GM12864 (cell line): ENCODE measurements at regions not wholly inside any gene's neighbourhood (a gene's known extent, or its start where the extent isn't known, plus 50 kb on each side); places are given as distances from the start of the nearest gene placed in this dataset.
A peak's percentile ranks its signal among the peaks of the same experiment; 100 is the strongest.

ENCODE experiments used
- DNase-seq: peaks from one replicate; pipeline ENCODE4 v3.0.0-alpha.2; 2011; ENCODE audit warnings: low read depth
- H3K4me3 ChIP-seq: 2 replicates; pipeline ENCODE4 v1.5.1; 2011; ENCODE audit warnings: mild to moderate bottlenecking, low read depth, low read length, control low read depth
- TF ChIP-seq, protein P1 (sequence below): IDR thresholded peaks from 2 replicates; pipeline ENCODE4 v1.5.1; 2011; ENCODE audit warnings: low read depth, mild to moderate bottlenecking, moderate library complexity, low read length, control low read depth, inconsistent platforms; ENCODE audit errors: missing control alignments

GRCh38 chr4:112801341-112801740 lies 164.4 kb downstream of the LARP7 start:
- DNase-seq = no peak
- TF ChIP-seq, protein P1, sequence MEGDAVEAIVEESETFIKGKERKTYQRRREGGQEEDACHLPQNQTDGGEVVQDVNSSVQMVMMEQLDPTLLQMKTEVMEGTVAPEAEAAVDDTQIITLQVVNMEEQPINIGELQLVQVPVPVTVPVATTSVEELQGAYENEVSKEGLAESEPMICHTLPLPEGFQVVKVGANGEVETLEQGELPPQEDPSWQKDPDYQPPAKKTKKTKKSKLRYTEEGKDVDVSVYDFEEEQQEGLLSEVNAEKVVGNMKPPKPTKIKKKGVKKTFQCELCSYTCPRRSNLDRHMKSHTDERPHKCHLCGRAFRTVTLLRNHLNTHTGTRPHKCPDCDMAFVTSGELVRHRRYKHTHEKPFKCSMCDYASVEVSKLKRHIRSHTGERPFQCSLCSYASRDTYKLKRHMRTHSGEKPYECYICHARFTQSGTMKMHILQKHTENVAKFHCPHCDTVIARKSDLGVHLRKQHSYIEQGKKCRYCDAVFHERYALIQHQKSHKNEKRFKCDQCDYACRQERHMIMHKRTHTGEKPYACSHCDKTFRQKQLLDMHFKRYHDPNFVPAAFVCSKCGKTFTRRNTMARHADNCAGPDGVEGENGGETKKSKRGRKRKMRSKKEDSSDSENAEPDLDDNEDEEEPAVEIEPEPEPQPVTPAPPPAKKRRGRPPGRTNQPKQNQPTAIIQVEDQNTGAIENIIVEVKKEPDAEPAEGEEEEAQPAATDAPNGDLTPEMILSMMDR = no peak
- H3K4me3 ChIP-seq = no peak overlapping the region

DNA sequence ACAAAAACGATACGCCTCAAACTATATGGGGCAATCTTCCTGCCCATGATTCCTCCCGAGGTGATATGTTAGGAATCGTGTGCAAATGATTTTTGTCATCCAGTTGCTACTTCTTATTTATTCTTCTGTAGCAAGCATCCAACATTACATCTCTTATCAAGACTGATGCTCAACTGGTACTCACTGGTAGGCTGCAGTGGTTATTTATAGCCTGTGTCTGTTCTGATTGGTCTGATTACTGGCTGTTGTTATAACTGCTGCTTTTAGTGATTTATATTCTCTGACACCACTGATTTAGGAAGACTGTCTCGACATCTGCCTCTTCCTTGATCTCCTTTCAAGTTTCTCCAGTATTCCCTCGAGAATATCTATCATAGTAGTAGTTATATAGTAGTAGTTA lies 165.8 kb downstream of the LARP7 start:
- H3K4me3 ChIP-seq = no peak overlapping the region
- TF ChIP-seq, protein P1 = no peak
- DNase-seq = no peak

- TF ChIP-seq, protein P1 = no peak
- no peak overlapping the region for H3K4me3 ChIP-seq
- DNase-seq = no peak
These were observed 170.1 kb downstream of the LARP7 start for GRCh38 chr4:112807083-112807482.

GRCh38 chr4:112808001-112808400 lies 171.1 kb downstream of the LARP7 start:
- TF ChIP-seq, protein P1 = no peak
- H3K4me3 ChIP-seq = no peak overlapping the region
- no peak for DNase-seq

DNA sequence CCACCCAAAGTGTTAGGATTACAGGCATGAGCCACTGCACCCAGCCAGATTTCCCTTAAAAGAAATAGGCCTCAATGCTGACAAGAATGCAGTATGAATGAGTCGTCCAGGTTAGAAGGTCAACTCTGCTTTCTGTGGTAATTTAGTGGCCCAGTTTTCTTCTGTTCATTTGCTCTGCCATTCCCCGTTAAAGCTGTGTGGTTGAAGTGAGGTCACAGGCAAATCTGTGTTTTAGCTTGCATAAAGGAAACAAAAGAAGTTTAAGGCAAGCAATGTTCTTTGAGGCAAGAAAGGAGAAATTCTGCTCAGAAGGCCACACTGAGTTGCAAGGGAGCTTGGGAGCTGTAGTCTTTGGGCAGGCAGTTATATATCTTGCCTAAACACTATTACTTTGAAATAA lies 176.8 kb downstream of the LARP7 start:
- no peak for DNase-seq
- H3K4me3 ChIP-seq = no peak overlapping the region
- TF ChIP-seq, protein P1 = no peak

GRCh38 chr4:112817933-112818593 lies 181.1 kb downstream of the LARP7 start:
- DNase-seq = peak; percentile 48
- TF ChIP-seq, protein P1 = no peak
- H3K4me3 ChIP-seq = peak overlapping the region; percentile 74

- no peak for DNase-seq
- TF ChIP-seq, protein P1 = no peak
- H3K4me3 ChIP-seq = peak overlapping the region; percentile 74
These were observed 181.6 kb downstream of the LARP7 start for GRCh38 chr4:112818594-112818965.
